HepG2 (cell line): ENCODE measurements at regions not wholly inside any gene's neighbourhood (a gene's known extent, or its start where the extent isn't known, plus 50 kb on each side); places are given as distances from the start of the nearest gene placed in this dataset.

Experiments
- ATAC-seq: fragments of 200-7000 bp; cut with Tn5 transposase; 3 replicates; pipeline ENCODE4 v1.9.1; 2020; ENCODE audit warnings: mild to moderate bottlenecking, moderate library complexity
- BruUV-seq: library from RNA; stranded (reverse); fragments of 400-500 nt; replicated peaks from 2 replicates; lab custom pipeline; 2021; lab: Mats Ljungman, UMichigan
- CTCF ChIA-PET: fragments of 300-600 bp; formaldehyde crosslinking; extraction: SDS; loops from one replicate; lab custom pipeline; 2021; ENCODE audit warnings: low total read pairs, inconsistent platforms, low intra/inter-chr PET ratio; lab: Yijun Ruan, JAX
- POLR2A ChIA-PET: fragments of 350-600 bp; sonication (Branson Sonifier 250); formaldehyde crosslinking; loops from one replicate; lab custom pipeline; 2020; ENCODE audit warnings: antibody characterized with exemption, inconsistent platforms; lab: Yijun Ruan, JAX
- DNase-seq: peaks from one replicate; pipeline ENCODE4 v3.0.0-alpha.2; 2015; ENCODE audit warnings: low spot score
- FAIRE-seq: peaks from 3 replicates; lab custom pipeline; 2011; peaks lifted over from hg19 to GRCh38; lab: Jason Lieb, UNC
- H2AFZ ChIP-seq: one replicate; pipeline ENCODE4 v1.6.1; 2011; ENCODE audit warnings: low read length, inconsistent platforms
- H3K27ac ChIP-seq: fragments of 300-600 bp; 3 replicates; pipeline ENCODE4 v1.8.0; 2011; ENCODE audit warnings: mixed run types, mild to moderate bottlenecking, mixed read lengths, low read length, inconsistent platforms; ENCODE audit not compliant: insufficient read depth; ENCODE audit errors: extremely low read length
- H3K27me3 ChIP-seq, 2 experiments: fragments of 200-600 bp in 1 of 2; 2 replicates in 1 of 2; 3 replicates in 1 of 2; pipeline versions ENCODE4 v1.6.0 to v1.8.0; 2011; ENCODE audit warnings: low read length in 2 of 2, mild to moderate bottlenecking in 2 of 2, moderate library complexity in 2 of 2, inconsistent platforms in 1 of 2; ENCODE audit not compliant: insufficient read depth in 2 of 2, control insufficient read depth in 1 of 2
- H3K36me3 ChIP-seq, 2 experiments: fragments of 200-600 bp in 1 of 2; replicated peaks in 1 of 2; 2 replicates in 1 of 2; 3 replicates in 1 of 2; pipeline versions ENCODE4 v1.5.1 to v1.8.0; 2011; ENCODE audit warnings: low read length in 2 of 2, inconsistent platforms in 1 of 2; ENCODE audit not compliant: insufficient read depth in 2 of 2, control insufficient read depth in 1 of 2
- H3K4me1 ChIP-seq: 2 replicates; pipeline ENCODE4 v1.5.1; 2012; ENCODE audit warnings: low read length, inconsistent platforms; ENCODE audit not compliant: insufficient read depth
- H3K4me2 ChIP-seq: 2 replicates; pipeline ENCODE4 v1.6.0; 2011; ENCODE audit warnings: low read depth, low read length, inconsistent platforms
- H3K4me3 ChIP-seq, 3 experiments: fragments of 200-600 bp in 1 of 3; sonication (generic), shearing (Covaris generic) in 1 of 3; replicated peaks in 1 of 3; 2 replicates each; pipeline ENCODE4 v1.5.1; 2011 to 2016; ENCODE audit warnings: low read length in 3 of 3, inconsistent platforms in 2 of 3, low read depth in 2 of 3, mild to moderate bottlenecking in 2 of 3, control low read depth in 1 of 3, mixed read lengths in 1 of 3; ENCODE audit not compliant: insufficient read depth in 1 of 3
- H3K79me2 ChIP-seq: one replicate; pipeline ENCODE4 v1.6.1; 2011; ENCODE audit warnings: low read length, inconsistent platforms; ENCODE audit not compliant: insufficient read depth
- H3K9ac ChIP-seq: 2 replicates; pipeline ENCODE4 v1.6.0; 2011; ENCODE audit warnings: mild to moderate bottlenecking, low read depth, low read length, inconsistent platforms; ENCODE audit not compliant: insufficient read depth
- H3K9me3 ChIP-seq: 2 replicates; pipeline ENCODE4 v1.5.1; 2012; ENCODE audit warnings: mild to moderate bottlenecking, low read length
- H4K20me1 ChIP-seq: 2 replicates; pipeline ENCODE4 v1.6.0; 2011; ENCODE audit warnings: inconsistent platforms, mild to moderate bottlenecking, low read length, moderate library complexity; ENCODE audit not compliant: insufficient read depth
- AGO2 ChIP-seq: fragments of 200-400 bp; formaldehyde crosslinking; optimal IDR thresholded peaks from 2 replicates; pipeline ENCODE3; 2017; ENCODE audit warnings: mild to moderate bottlenecking, low read depth, low read length, moderate library complexity
- GABPB1 ChIP-seq: IDR thresholded peaks from 2 replicates; pipeline ENCODE4 v1.6.1; 2016; ENCODE audit warnings: mild to moderate bottlenecking, missing genetic modification reagents, moderate library complexity, missing compliant biosample characterization
- GFI1 ChIP-seq: sonication (generic); formaldehyde crosslinking; IDR thresholded peaks from 2 replicates; pipeline ENCODE4 v1.5.0; 2020; ENCODE audit warnings: missing genetic modification reagents, mild to moderate bottlenecking, borderline replicate concordance
- KLF6 ChIP-seq: IDR thresholded peaks from 2 replicates; pipeline ENCODE4 v1.8.0; 2016; ENCODE audit warnings: missing biosample characterization, missing genetic modification reagents
- POLR2AphosphoS2 ChIP-seq: IDR thresholded peaks from 2 replicates; pipeline ENCODE4 v1.6.1; 2011; ENCODE audit warnings: low read depth, low read length, improper control_type of control experiment
- REL ChIP-seq: sonication (generic); formaldehyde crosslinking; conservative IDR thresholded peaks from 2 replicates; pipeline ENCODE4 v1.8.0; 2022; ENCODE audit warnings: mild to moderate bottlenecking, missing genetic modification reagents, moderate library complexity
- SATB2 ChIP-seq: sonication (generic); formaldehyde crosslinking; IDR thresholded peaks from 2 replicates; pipeline ENCODE4 v1.5.0; 2020; ENCODE audit warnings: missing genetic modification reagents
- SMAD1 ChIP-seq: sonication (generic); formaldehyde crosslinking; IDR thresholded peaks from 2 replicates; pipeline ENCODE4 v1.4.0; 2020; ENCODE audit warnings: missing genetic modification reagents, low read depth, mild to moderate bottlenecking, borderline replicate concordance
- SMYD3 ChIP-seq: sonication (generic); formaldehyde crosslinking; IDR thresholded peaks from 2 replicates; pipeline ENCODE4 v1.8.1; 2023; ENCODE audit warnings: mild to moderate bottlenecking, missing genetic modification reagents
- ZBTB42 ChIP-seq: sonication (generic); formaldehyde crosslinking; IDR thresholded peaks from 2 replicates; pipeline ENCODE4 v1.5.0; 2020; ENCODE audit warnings: mild to moderate bottlenecking, missing genetic modification reagents
- ZNF121 ChIP-seq: sonication (generic); formaldehyde crosslinking; IDR thresholded peaks from 2 replicates; pipeline ENCODE4 v1.5.0; 2020; ENCODE audit warnings: mild to moderate bottlenecking, missing genetic modification reagents
- ZNF263 ChIP-seq: sonication (generic); formaldehyde crosslinking; IDR thresholded peaks from 2 replicates; pipeline ENCODE4 v1.4.0; 2020; ENCODE audit warnings: missing genetic modification reagents
- ZNF264 ChIP-seq: sonication (generic); formaldehyde crosslinking; IDR thresholded peaks from 2 replicates; pipeline ENCODE4 v1.4.0; 2020; ENCODE audit warnings: missing genetic modification reagents
- ZNF496 ChIP-seq: sonication (generic); formaldehyde crosslinking; IDR thresholded peaks from 2 replicates; pipeline ENCODE4 v1.8.1; 2023; ENCODE audit warnings: mild to moderate bottlenecking, moderate library complexity, missing genetic modification reagents; ENCODE audit not compliant: insufficient replicate concordance
- in situ Hi-C: cut with HindIII; loops from 2 replicates; pipeline ENCODE4 v1.10.0; 2017; ENCODE audit warnings: low pct_unique_long_range_greater_than_20kb; ENCODE audit not compliant: extremely low pct_ligation_motif_present
- intact Hi-C: fragments of 100-400 bp; cut with micrococcal nuclease; formaldehyde crosslinking; loops from one replicate; pipeline ENCODE4 v1.10.0; 2022; ENCODE audit not compliant: unreplicated experiment
- TF ChIP-seq, protein P1 (sequence below): sonication (generic); formaldehyde crosslinking; IDR thresholded peaks from 2 replicates; pipeline ENCODE4 v1.5.0; 2020; ENCODE audit warnings: mild to moderate bottlenecking, missing genetic modification reagents
- TF ChIP-seq, protein P2 (sequence below): sonication (generic); formaldehyde crosslinking; IDR thresholded peaks from 2 replicates; pipeline ENCODE4 v1.4.0; 2020; ENCODE audit warnings: missing genetic modification reagents
- TF ChIP-seq, protein P3 (sequence below): sonication (generic); formaldehyde crosslinking; IDR thresholded peaks from 2 replicates; pipeline ENCODE4 v1.4.0; 2020; ENCODE audit warnings: missing genetic modification reagents
- TF ChIP-seq, protein P4 (sequence below): sonication (generic); formaldehyde crosslinking; IDR thresholded peaks from 2 replicates; pipeline ENCODE4 v1.4.0; 2020; ENCODE audit warnings: missing genetic modification reagents

DNA sequence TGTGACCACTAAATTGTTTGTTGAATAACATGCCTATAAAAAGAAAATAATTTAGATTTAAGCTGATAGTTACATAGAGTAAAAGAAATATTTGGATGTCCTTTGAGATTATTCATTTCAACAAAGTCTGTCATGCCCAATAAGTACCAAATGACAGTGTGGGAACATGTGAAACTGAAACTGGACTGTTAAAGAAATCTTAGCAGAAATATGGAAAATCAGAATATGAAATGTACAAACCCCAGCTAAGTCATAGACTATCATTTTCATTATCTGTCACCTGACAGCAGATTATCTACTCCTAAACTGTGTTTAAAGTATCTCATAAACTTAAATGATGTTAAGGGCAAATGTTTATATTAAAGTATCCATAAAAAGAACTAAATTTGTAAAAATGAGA, 437.8 kb upstream of the FAM241A start:
- TF ChIP-seq ZNF263 (CRISPR knock-in tag) (no peak), GABPB1 (CRISPR knock-in tag) (no peak), POLR2AphosphoS2 (no peak), AGO2 (no peak), ZNF121 (CRISPR knock-in tag) (no peak), GFI1 (no peak), KLF6 (CRISPR knock-in tag) (no peak), SMYD3 (CRISPR knock-in tag) (no peak), ZBTB42 (CRISPR knock-in tag) (no peak), ZNF264 (CRISPR knock-in tag) (no peak), REL (CRISPR knock-in tag) (no peak), SMAD1 (CRISPR knock-in tag) (no peak), ZNF496 (CRISPR knock-in tag) (no peak), SATB2 (CRISPR knock-in tag) (no peak)
- TF ChIP-seq, protein P1, sequence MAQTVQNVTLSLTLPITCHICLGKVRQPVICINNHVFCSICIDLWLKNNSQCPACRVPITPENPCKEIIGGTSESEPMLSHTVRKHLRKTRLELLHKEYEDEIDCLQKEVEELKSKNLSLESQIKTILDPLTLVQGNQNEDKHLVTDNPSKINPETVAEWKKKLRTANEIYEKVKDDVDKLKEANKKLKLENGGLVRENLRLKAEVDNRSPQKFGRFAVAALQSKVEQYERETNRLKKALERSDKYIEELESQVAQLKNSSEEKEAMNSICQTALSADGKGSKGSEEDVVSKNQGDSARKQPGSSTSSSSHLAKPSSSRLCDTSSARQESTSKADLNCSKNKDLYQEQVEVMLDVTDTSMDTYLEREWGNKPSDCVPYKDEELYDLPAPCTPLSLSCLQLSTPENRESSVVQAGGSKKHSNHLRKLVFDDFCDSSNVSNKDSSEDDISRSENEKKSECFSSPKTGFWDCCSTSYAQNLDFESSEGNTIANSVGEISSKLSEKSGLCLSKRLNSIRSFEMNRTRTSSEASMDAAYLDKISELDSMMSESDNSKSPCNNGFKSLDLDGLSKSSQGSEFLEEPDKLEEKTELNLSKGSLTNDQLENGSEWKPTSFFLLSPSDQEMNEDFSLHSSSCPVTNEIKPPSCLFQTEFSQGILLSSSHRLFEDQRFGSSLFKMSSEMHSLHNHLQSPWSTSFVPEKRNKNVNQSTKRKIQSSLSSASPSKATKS (CRISPR knock-in tag) = no peak
- TF ChIP-seq, protein P2, sequence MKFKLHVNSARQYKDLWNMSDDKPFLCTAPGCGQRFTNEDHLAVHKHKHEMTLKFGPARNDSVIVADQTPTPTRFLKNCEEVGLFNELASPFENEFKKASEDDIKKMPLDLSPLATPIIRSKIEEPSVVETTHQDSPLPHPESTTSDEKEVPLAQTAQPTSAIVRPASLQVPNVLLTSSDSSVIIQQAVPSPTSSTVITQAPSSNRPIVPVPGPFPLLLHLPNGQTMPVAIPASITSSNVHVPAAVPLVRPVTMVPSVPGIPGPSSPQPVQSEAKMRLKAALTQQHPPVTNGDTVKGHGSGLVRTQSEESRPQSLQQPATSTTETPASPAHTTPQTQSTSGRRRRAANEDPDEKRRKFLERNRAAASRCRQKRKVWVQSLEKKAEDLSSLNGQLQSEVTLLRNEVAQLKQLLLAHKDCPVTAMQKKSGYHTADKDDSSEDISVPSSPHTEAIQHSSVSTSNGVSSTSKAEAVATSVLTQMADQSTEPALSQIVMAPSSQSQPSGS (CRISPR knock-in tag) = no peak
- TF ChIP-seq, protein P3, sequence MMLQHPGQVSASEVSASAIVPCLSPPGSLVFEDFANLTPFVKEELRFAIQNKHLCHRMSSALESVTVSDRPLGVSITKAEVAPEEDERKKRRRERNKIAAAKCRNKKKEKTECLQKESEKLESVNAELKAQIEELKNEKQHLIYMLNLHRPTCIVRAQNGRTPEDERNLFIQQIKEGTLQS (CRISPR knock-in tag) = no peak
- TF ChIP-seq, protein P4, sequence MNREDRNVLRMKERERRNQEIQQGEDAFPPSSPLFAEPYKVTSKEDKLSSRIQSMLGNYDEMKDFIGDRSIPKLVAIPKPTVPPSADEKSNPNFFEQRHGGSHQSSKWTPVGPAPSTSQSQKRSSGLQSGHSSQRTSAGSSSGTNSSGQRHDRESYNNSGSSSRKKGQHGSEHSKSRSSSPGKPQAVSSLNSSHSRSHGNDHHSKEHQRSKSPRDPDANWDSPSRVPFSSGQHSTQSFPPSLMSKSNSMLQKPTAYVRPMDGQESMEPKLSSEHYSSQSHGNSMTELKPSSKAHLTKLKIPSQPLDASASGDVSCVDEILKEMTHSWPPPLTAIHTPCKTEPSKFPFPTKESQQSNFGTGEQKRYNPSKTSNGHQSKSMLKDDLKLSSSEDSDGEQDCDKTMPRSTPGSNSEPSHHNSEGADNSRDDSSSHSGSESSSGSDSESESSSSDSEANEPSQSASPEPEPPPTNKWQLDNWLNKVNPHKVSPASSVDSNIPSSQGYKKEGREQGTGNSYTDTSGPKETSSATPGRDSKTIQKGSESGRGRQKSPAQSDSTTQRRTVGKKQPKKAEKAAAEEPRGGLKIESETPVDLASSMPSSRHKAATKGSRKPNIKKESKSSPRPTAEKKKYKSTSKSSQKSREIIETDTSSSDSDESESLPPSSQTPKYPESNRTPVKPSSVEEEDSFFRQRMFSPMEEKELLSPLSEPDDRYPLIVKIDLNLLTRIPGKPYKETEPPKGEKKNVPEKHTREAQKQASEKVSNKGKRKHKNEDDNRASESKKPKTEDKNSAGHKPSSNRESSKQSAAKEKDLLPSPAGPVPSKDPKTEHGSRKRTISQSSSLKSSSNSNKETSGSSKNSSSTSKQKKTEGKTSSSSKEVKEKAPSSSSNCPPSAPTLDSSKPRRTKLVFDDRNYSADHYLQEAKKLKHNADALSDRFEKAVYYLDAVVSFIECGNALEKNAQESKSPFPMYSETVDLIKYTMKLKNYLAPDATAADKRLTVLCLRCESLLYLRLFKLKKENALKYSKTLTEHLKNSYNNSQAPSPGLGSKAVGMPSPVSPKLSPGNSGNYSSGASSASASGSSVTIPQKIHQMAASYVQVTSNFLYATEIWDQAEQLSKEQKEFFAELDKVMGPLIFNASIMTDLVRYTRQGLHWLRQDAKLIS (CRISPR knock-in tag) = no peak
- FAIRE-seq = no peak

More for the DNA sequence above, 437.8 kb upstream of the FAM241A start:
- CTCF ChIA-PET = no interaction called here
- Histone ChIP-seq H3K4me1 (no peaks in the 10 kb centered on the region), H3K4me3 (no peak overlapping the region), H3K79me2 (no peaks in the 10 kb centered on the region), H2AFZ (no peak overlapping the region), H3K27ac (no peak overlapping the region), H4K20me1 (no peaks in the 10 kb centered on the region; the same call in 1 of the 2 replicates), H3K9me3 (no peaks in the 10 kb centered on the region), H3K27me3 (no peaks in the 10 kb centered on the region), H3K9ac (no peak overlapping the region), H3K4me2 (no peak overlapping the region), H3K36me3 (no peaks in the 10 kb centered on the region)
- DNase-seq (no peak), ATAC-seq (no peak)
- POLR2A ChIA-PET = no interaction called here
- in situ Hi-C loops = no loop called here
- no TSS peak for BruUV-seq
- intact Hi-C loops = no loop called here
